Kidney epithelial cell (primary cell): ENCODE measurements at regions not wholly inside any gene's neighbourhood (a gene's known extent, or its start where the extent isn't known, plus 50 kb on each side); places are given as distances from the start of the nearest gene placed in this dataset.
A peak's percentile ranks its signal among the peaks of the same experiment; 100 is the strongest.
"Not testable (repeated sequence)": the region's sequence is repeated elsewhere in the genome, so short reads cannot be mapped to it uniquely, and the experiment has no call there.

Source experiments
- DNase-seq: peaks from one replicate; pipeline ENCODE4 v3.0.0-alpha.2; 2010; ENCODE audit warnings: low read depth
- H3K27me3 ChIP-seq: 2 replicates; pipeline ENCODE4 v1.6.0; 2011; ENCODE audit warnings: low read length; ENCODE audit not compliant: control insufficient read depth, insufficient read depth
- H3K36me3 ChIP-seq: 2 replicates; pipeline ENCODE4 v1.5.1; 2011; ENCODE audit warnings: low read length; ENCODE audit not compliant: control insufficient read depth, insufficient read depth
- H3K4me3 ChIP-seq: 2 replicates; pipeline ENCODE4 v1.5.1; 2011; ENCODE audit warnings: low read depth, mild to moderate bottlenecking, control low read depth, low read length
- TF ChIP-seq, protein P1 (sequence below): IDR thresholded peaks from 2 replicates; pipeline ENCODE4 v1.5.1; 2011; ENCODE audit warnings: mild to moderate bottlenecking, moderate library complexity, low read length, control low read depth, inconsistent platforms; ENCODE audit not compliant: insufficient read depth, poor library complexity, severe bottlenecking

DNA sequence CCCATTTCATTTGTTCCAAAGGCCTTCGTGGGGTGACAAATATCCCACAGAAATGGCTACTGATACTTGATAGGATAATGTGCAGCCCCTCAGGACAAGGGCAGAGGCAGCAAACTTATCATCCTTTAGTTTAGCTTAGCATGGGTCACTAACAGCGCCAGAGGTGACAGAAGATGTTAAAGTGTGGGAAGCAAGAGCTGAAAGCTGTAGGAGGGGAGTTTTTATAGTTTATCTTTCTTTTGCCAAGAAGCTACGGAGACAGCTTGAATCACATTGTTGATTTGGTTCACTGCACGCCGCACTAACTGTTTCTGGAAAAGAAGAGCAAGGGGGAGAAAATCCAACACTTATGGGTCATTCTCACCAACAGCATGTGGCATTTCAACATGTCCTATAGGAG, 773.9 kb upstream of the MMS22L start:
- Histone ChIP-seq H3K36me3 (no peaks in the 10 kb centered on the region), H3K27me3 (no peaks in the 10 kb centered on the region), H3K4me3 (no peak overlapping the region)
- peak; percentile 7 for DNase-seq
- TF ChIP-seq, protein P1, sequence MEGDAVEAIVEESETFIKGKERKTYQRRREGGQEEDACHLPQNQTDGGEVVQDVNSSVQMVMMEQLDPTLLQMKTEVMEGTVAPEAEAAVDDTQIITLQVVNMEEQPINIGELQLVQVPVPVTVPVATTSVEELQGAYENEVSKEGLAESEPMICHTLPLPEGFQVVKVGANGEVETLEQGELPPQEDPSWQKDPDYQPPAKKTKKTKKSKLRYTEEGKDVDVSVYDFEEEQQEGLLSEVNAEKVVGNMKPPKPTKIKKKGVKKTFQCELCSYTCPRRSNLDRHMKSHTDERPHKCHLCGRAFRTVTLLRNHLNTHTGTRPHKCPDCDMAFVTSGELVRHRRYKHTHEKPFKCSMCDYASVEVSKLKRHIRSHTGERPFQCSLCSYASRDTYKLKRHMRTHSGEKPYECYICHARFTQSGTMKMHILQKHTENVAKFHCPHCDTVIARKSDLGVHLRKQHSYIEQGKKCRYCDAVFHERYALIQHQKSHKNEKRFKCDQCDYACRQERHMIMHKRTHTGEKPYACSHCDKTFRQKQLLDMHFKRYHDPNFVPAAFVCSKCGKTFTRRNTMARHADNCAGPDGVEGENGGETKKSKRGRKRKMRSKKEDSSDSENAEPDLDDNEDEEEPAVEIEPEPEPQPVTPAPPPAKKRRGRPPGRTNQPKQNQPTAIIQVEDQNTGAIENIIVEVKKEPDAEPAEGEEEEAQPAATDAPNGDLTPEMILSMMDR, result no peak

DNA sequence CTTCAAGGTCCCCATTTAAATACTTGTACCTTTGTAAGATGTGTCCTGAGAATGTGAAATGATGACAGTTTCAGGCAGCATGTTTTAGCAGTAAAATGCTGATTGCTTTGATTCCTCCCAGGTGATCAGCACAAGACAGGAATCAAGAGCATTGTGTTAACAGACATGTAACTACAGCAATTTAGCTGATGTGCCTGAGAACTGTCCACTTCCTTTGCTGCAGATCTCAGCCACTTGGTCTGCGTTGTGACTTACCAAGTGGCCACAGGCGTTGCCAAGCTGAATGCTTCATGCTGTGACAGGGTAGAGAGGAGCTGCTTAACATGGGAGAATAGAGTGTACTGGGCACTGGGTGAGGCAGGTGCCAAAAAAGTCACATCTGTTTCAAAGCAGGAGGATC, 767.0 kb upstream of the POU3F2 start:
- TF ChIP-seq, protein P1, result no peak
- no peak for DNase-seq
- no peak overlapping the region for H3K4me3 ChIP-seq
- no peaks in the 10 kb centered on the region for H3K36me3 ChIP-seq
- H3K27me3 ChIP-seq, result no peaks in the 10 kb centered on the region

DNA sequence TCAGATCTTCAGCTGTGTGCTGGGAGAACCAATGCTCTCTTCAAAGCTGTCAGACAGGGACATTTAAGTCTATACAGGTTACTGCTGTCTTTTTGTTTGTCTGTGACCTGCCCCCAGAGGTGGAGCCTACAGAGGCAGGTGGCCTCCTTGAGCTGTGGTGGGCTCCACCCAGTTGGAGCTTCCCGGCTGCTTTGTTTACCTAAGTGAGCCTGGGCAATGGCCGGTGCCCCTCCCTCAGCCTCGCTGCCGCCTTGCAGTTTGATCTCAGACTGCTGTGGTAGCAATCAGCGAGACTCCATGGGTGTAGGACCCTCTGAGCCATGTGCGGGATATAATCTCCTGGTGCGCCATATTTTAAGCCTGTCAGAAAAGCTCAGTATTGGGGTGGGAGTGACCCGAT, 745.8 kb upstream of the POU3F2 start:
- not testable (repeated sequence) for H3K4me3 ChIP-seq, H3K27me3 ChIP-seq, H3K36me3 ChIP-seq, DNase-seq

GRCh38 chr6:98092331-98092730, 742.0 kb upstream of the POU3F2 start:
- Histone ChIP-seq H3K36me3 (no peaks in the 10 kb centered on the region), H3K4me3 (no peak overlapping the region), H3K27me3 (no peaks in the 10 kb centered on the region)
- TF ChIP-seq, protein P1, result no peak
- DNase-seq, result no peak

GRCh38 chr6:98094696-98095095, 739.7 kb upstream of the POU3F2 start:
- Histone ChIP-seq H3K4me3 (no peak overlapping the region), H3K27me3 (no peaks in the 10 kb centered on the region), H3K36me3 (no peaks in the 10 kb centered on the region)
- no peak for DNase-seq
- TF ChIP-seq, protein P1, result no peak

DNA sequence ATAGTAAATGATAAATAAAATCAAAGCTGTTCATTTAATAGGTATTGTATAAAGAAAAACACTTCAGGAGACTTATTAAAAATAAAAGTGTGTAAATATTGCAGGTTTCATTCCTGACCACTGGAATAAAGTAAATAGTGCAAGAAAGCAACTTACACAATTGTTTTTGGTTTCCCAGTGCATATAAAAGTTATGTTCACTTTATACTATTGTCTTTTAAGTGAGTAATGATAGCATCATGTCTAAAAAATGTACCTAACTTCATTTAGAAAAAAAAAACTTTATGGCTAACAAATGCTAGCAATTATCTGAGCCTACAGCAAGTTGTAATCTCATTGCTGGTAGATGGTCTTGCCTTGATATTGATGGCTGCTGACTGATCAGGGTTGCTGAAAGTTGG, 726.6 kb upstream of the POU3F2 start:
- TF ChIP-seq, protein P1, result no peak
- DNase-seq, result no peak
- no peaks in the 10 kb centered on the region for H3K36me3 ChIP-seq

More for the DNA sequence above, 726.6 kb upstream of the POU3F2 start:
- Histone ChIP-seq H3K4me3 (no peak overlapping the region), H3K27me3 (no peaks in the 10 kb centered on the region)
